Aorta (tissue), 5 donors: ENCODE measurements at regions not wholly inside any gene's neighbourhood (a gene's known extent, or its start where the extent isn't known, plus 50 kb on each side); places are given as distances from the start of the nearest gene placed in this dataset.

Source experiments
- ATAC-seq: fragments of 200-7000 bp; cut with Tn5 transposase; one replicate; pipeline ENCODE4 v1.9.1; 2022; ENCODE audit warnings: moderate library complexity; ENCODE audit not compliant: low FRiP score
- DNase-seq, 2 donors: peaks; one replicate each; pipeline ENCODE4 v3.0.0-alpha.2; 2020
- H3K27ac ChIP-seq, 2 donors: one replicate each; pipeline ENCODE4 v1.5.1; 2013; ENCODE audit warnings: low read length in 2 of 2, mild to moderate bottlenecking in 2 of 2, moderate library complexity in 2 of 2, control low read depth in 1 of 2, inconsistent platforms in 1 of 2, low read depth in 1 of 2
- H3K27me3 ChIP-seq, 2 donors: one replicate each; pipeline ENCODE4 v1.6.1; 2013; ENCODE audit warnings: control low read depth in 1 of 2, low read length in 1 of 2, mild to moderate bottlenecking in 1 of 2, moderate library complexity in 1 of 2; ENCODE audit not compliant: insufficient read depth in 2 of 2, control insufficient read depth in 1 of 2
- H3K36me3 ChIP-seq, 2 donors: one replicate each; pipeline ENCODE4 v1.6.1; 2013; ENCODE audit warnings: control low read depth in 1 of 2, low read length in 1 of 2, mild to moderate bottlenecking in 1 of 2; ENCODE audit not compliant: insufficient read depth in 2 of 2, control insufficient read depth in 1 of 2
- H3K4me1 ChIP-seq, 2 donors: one replicate each; pipeline ENCODE4 v1.6.1; 2013; ENCODE audit warnings: low read length in 2 of 2, control low read depth in 1 of 2, mild to moderate bottlenecking in 1 of 2, moderate library complexity in 1 of 2; ENCODE audit not compliant: insufficient read depth in 2 of 2, control insufficient read depth in 1 of 2
- H3K4me3 ChIP-seq, 2 donors: one replicate each; pipeline ENCODE4 v1.5.1; 2013; ENCODE audit warnings: low read length in 2 of 2, control low read depth in 1 of 2, mild to moderate bottlenecking in 1 of 2
- H3K9me3 ChIP-seq: one replicate; pipeline ENCODE4 v1.6.1; 2013; ENCODE audit warnings: mild to moderate bottlenecking, low read length; ENCODE audit not compliant: control insufficient read depth
- WGBS, 2 donors: extraction: QIAGEN DNeasy Blood & Tissue Kit; methylation state at CpG; one replicate each; pipeline ENCODE4 v1.1.7; 2013; 5-methylcytosine and 5-hydroxymethylcytosine counted together
- intact Hi-C, 2 donors: fragments of 100-400 bp; cut with DNase I; formaldehyde crosslinking; loops; one replicate each; pipeline versions ENCODE4 v1.14.2 to v1.15.0; 2022
- donor health status: healthy with polysubstance abuse.
- donor health status: Bipolar disorder and iron deficiency.
- donor health status: DM: no; HTN: no; CAD: no.
- donor health status: DM: no; HTN: no; CAD: no.
- donor health status: DM: yes; HTN: yes; CAD: no.

GRCh38 chr4:132063829-132064228, 1085.3 kb upstream of the PCDH10 start:
- Histone ChIP-seq H3K4me1 (no peaks in the 10 kb centered on the region), H3K36me3 (no peaks in the 10 kb centered on the region), H3K27me3 (no peaks in the 10 kb centered on the region), H3K27ac (no peak overlapping the region), H3K9me3 (no peaks in the 10 kb centered on the region), H3K4me3 (no peak overlapping the region)
- ATAC-seq (no peak), DNase-seq (no peak)
- intact Hi-C loops = no loop called here
- WGBS, 2 donors = 56 to 59% methylated on average over 1 of the region's 1 CpG

GRCh38 chr4:132065940-132066495, 1083.1 kb upstream of the PCDH10 start:
- no peak for DNase-seq
- WGBS, 2 donors = 44 to 50% methylated on average over 2 of the region's 2 CpGs

GRCh38 chr4:132071815-132072214, 1077.3 kb upstream of the PCDH10 start:
- Histone ChIP-seq H3K4me3 (no peak overlapping the region), H3K9me3 (no peaks in the 10 kb centered on the region), H3K27ac (no peak overlapping the region), H3K4me1 (no peaks in the 10 kb centered on the region), H3K36me3 (no peaks in the 10 kb centered on the region), H3K27me3 (no peaks in the 10 kb centered on the region)
- no peak for ATAC-seq
- WGBS, 2 donors = 67 to 77% methylated on average over 1 of the region's 1 CpG
- no peak for DNase-seq
- intact Hi-C loops = no loop called here

More at GRCh38 chr4:132065940-132066495, 1083.1 kb upstream of the PCDH10 start:
- ATAC-seq = no peak
- no peaks in the 10 kb centered on the region for H3K4me1 ChIP-seq
- no peaks in the 10 kb centered on the region for H3K9me3 ChIP-seq
- H3K27ac ChIP-seq = no peak overlapping the region
- H3K36me3 ChIP-seq = no peaks in the 10 kb centered on the region
- no peak overlapping the region for H3K4me3 ChIP-seq
- intact Hi-C loops = no loop called here
- H3K27me3 ChIP-seq = no peaks in the 10 kb centered on the region

GRCh38 chr4:132076829-132077228, 1072.3 kb upstream of the PCDH10 start:
- Histone ChIP-seq H3K36me3 (no peaks in the 10 kb centered on the region), H3K27me3 (no peaks in the 10 kb centered on the region), H3K4me3 (no peak overlapping the region), H3K4me1 (no peaks in the 10 kb centered on the region), H3K9me3 (no peaks in the 10 kb centered on the region), H3K27ac (no peak overlapping the region)
- WGBS, 2 donors = 80 to 83% methylated on average over 2 of the region's 2 CpGs
- DNase-seq (no peak), ATAC-seq (no peak)
- intact Hi-C loops = no loop called here

- no peak overlapping the region for H3K27ac ChIP-seq
- ATAC-seq (no peak), DNase-seq (no peak)
- intact Hi-C loops = no loop called here
- no peaks in the 10 kb centered on the region for H3K4me1 ChIP-seq
- no peaks in the 10 kb centered on the region for H3K36me3 ChIP-seq
- no peak overlapping the region for H3K4me3 ChIP-seq
- H3K9me3 ChIP-seq = no peaks in the 10 kb centered on the region
- WGBS, 2 donors = 61 to 65% methylated on average over 4 of the region's 4 CpGs
- no peaks in the 10 kb centered on the region for H3K27me3 ChIP-seq
Measured at GRCh38 chr4:132085105-132085504, 1064.0 kb upstream of the PCDH10 start.

GRCh38 chr4:132094017-132094416, 1055.1 kb upstream of the PCDH10 start:
- Histone ChIP-seq H3K27me3 (no peaks in the 10 kb centered on the region), H3K4me3 (no peak overlapping the region), H3K36me3 (no peaks in the 10 kb centered on the region), H3K9me3 (no peaks in the 10 kb centered on the region), H3K27ac (no peak overlapping the region), H3K4me1 (no peaks in the 10 kb centered on the region)
- ATAC-seq = no peak
- intact Hi-C loops = no loop called here
- DNase-seq = no peak
- 84 to 88% methylated on average over 4 of the region's 4 CpGs for WGBS, 2 donors

GRCh38 chr4:132097041-132097440, 1052.1 kb upstream of the PCDH10 start:
- Histone ChIP-seq H3K36me3 (no peaks in the 10 kb centered on the region), H3K27ac (no peak overlapping the region), H3K4me3 (no peak overlapping the region), H3K9me3 (no peaks in the 10 kb centered on the region), H3K4me1 (no peaks in the 10 kb centered on the region), H3K27me3 (no peaks in the 10 kb centered on the region)
- intact Hi-C loops = no loop called here
- no peak for ATAC-seq
- no peak for DNase-seq

- Histone ChIP-seq H3K9me3 (no peaks in the 10 kb centered on the region), H3K36me3 (no peaks in the 10 kb centered on the region), H3K27me3 (no peaks in the 10 kb centered on the region), H3K4me1 (no peaks in the 10 kb centered on the region), H3K27ac (no peak overlapping the region), H3K4me3 (no peak overlapping the region)
- 78 to 81% methylated on average over 1 of the region's 1 CpG for WGBS, 2 donors
- intact Hi-C loops = no loop called here
- no peak for DNase-seq
- ATAC-seq = no peak
Measured at GRCh38 chr4:132101526-132101925, 1047.6 kb upstream of the PCDH10 start.

- no peak overlapping the region for H3K4me3 ChIP-seq
- no peaks in the 10 kb centered on the region for H3K27me3 ChIP-seq
- ATAC-seq = no peak
- intact Hi-C loops = no loop called here
- no peak for DNase-seq
- H3K9me3 ChIP-seq = no peaks in the 10 kb centered on the region
- H3K36me3 ChIP-seq = no peaks in the 10 kb centered on the region
- H3K27ac ChIP-seq = no peak overlapping the region
- H3K4me1 ChIP-seq = no peaks in the 10 kb centered on the region
Measured at GRCh38 chr4:132108784-132109183, 1040.3 kb upstream of the PCDH10 start.
